K562 (cell line): ENCODE measurements at regions not wholly inside any gene's neighbourhood (a gene's known extent, or its start where the extent isn't known, plus 50 kb on each side); places are given as distances from the start of the nearest gene placed in this dataset.

Experiments used
- CBFB ChIP-seq: sonication (generic); formaldehyde crosslinking; IDR thresholded peaks from 2 replicates; pipeline ENCODE4 v1.4.0; 2020; ENCODE audit warnings: mild to moderate bottlenecking, missing genetic modification reagents
- EHMT2 ChIP-seq: fragments of 450-650 bp; IDR thresholded peaks from 2 replicates; pipeline ENCODE4 v1.6.1; 2018; ENCODE audit warnings: antibody characterized with exemption
- HMGXB4 ChIP-seq: sonication (generic); formaldehyde crosslinking; IDR thresholded peaks from 2 replicates; pipeline ENCODE4 v1.8.1; 2023; ENCODE audit warnings: mild to moderate bottlenecking, missing genetic modification reagents
- SAP30 ChIP-seq: fragments of 200-600 bp; sonication (generic); IDR thresholded peaks from 2 replicates; pipeline ENCODE4 v1.6.1; 2012; ENCODE audit warnings: borderline replicate concordance, low read depth, mild to moderate bottlenecking, moderate library complexity, low read length, control low read depth, inconsistent platforms; ENCODE audit not compliant: insufficient read depth, poor library complexity, severe bottlenecking
- ZMIZ1 ChIP-seq, 2 experiments: fragments of 150-350 bp in 1 of 2; IDR thresholded peaks; 2 replicates each; pipeline ENCODE4 v1.6.1; 2012 to 2016; ENCODE audit warnings: low read depth in 2 of 2, low read length in 2 of 2, mild to moderate bottlenecking in 1 of 2, moderate library complexity in 1 of 2
- ZNF507 ChIP-seq: conservative IDR thresholded peaks from 2 replicates; pipeline ENCODE4 v1.6.1; 2017; ENCODE audit warnings: missing genetic modification characterization, missing compliant biosample characterization

- no peak for TF ChIP-seq ZMIZ1 (IDR thresholded peaks at IDR 0.05; ENCODE audit: low read depth in 2 of 2, low read length in 2 of 2)
- no peak for TF ChIP-seq HMGXB4 (CRISPR knock-in tag)
- no peak for TF ChIP-seq CBFB (CRISPR knock-in tag)
- TF ChIP-seq EHMT2: no peak
- TF ChIP-seq ZNF507: no peak
- no peak for TF ChIP-seq SAP30
Observed at GRCh38 chr16:86216591-86216990, 293.7 kb upstream of the FOXF1 start (continued).
